SK-N-DZ (cell line): ENCODE measurements at regions not wholly inside any gene's neighbourhood (a gene's known extent, or its start where the extent isn't known, plus 50 kb on each side); places are given as distances from the start of the nearest gene placed in this dataset.

Experiments
- DNase-seq: peaks from one replicate; pipeline ENCODE4 v3.0.0-alpha.2; 2015; ENCODE audit warnings: low spot score

- DNase-seq, result no peak
These were observed 116.2 kb downstream of the NSUN3 start for GRCh38 chr3:94179059-94179458.

GRCh38 chr3:94183551-94183950, 120.7 kb downstream of the NSUN3 start:
- DNase-seq, result no peak

GRCh38 chr3:94184781-94185180, 121.9 kb downstream of the NSUN3 start:
- DNase-seq, result no peak

GRCh38 chr3:94185753-94186152, 122.9 kb downstream of the NSUN3 start:
- DNase-seq, result no peak

GRCh38 chr3:94187697-94188096, 124.8 kb downstream of the NSUN3 start:
- no peak for DNase-seq

- DNase-seq, result no peak
These were observed 132.5 kb downstream of the NSUN3 start for GRCh38 chr3:94195381-94195780.

- DNase-seq, result no peak
These were observed 143.4 kb downstream of the NSUN3 start for GRCh38 chr3:94206291-94206690.

GRCh38 chr3:94210256-94210655, 147.4 kb downstream of the NSUN3 start:
- DNase-seq, result no peak

GRCh38 chr3:94217406-94217805, 154.5 kb downstream of the NSUN3 start:
- no peak for DNase-seq

GRCh38 chr3:94220426-94220825, 157.6 kb downstream of the NSUN3 start:
- DNase-seq, result no peak

- DNase-seq, result no peak
These were observed 159.0 kb downstream of the NSUN3 start for GRCh38 chr3:94221829-94222228.

- no peak for DNase-seq
These were observed 162.4 kb downstream of the NSUN3 start for GRCh38 chr3:94225148-94225865.

- DNase-seq, result no peak
These were observed 163.2 kb downstream of the NSUN3 start for GRCh38 chr3:94226078-94226477.

GRCh38 chr3:94232921-94233320, 170.1 kb downstream of the NSUN3 start:
- DNase-seq, result no peak

- peak; percentile 41 for DNase-seq
These were observed 171.4 kb downstream of the NSUN3 start for GRCh38 chr3:94234177-94234788.

- DNase-seq, result no peak
These were observed 179.1 kb downstream of the NSUN3 start for GRCh38 chr3:94241986-94242385.

GRCh38 chr3:94246171-94246570, 183.3 kb downstream of the NSUN3 start:
- DNase-seq, result no peak

- DNase-seq, result no peak
These were observed 185.2 kb downstream of the NSUN3 start for GRCh38 chr3:94248042-94248441.

GRCh38 chr3:94249491-94250079, 186.7 kb downstream of the NSUN3 start:
- peak; percentile 62 for DNase-seq

GRCh38 chr3:94251566-94251965, 188.7 kb downstream of the NSUN3 start:
- no peak for DNase-seq

GRCh38 chr3:94252316-94252715, 189.5 kb downstream of the NSUN3 start:
- DNase-seq, result no peak

- DNase-seq, result no peak
These were observed 194.3 kb downstream of the NSUN3 start for GRCh38 chr3:94256888-94257813.
